ENCODE measurements at regions not wholly inside any gene's neighbourhood (a gene's known extent, or its start where the extent isn't known, plus 50 kb on each side); places are given as distances from the start of the nearest gene placed in this dataset.
"Not testable (repeated sequence)": the region's sequence is repeated elsewhere in the genome, so short reads cannot be mapped to it uniquely, and the experiment has no call there.

- Histone ChIP-seq H3K4me3 (no peak overlapping the region), H3K27ac (no peak overlapping the region)
- no peak for TF ChIP-seq CTCF (IDR thresholded peaks at IDR 0.05)
- DNase-seq (ENCODE audit: low spot score): no peak
These were observed 750.4 kb downstream of the EPHA4 start for GRCh38 chr2:220821683-220822082.

GRCh38 chr2:220823590-220823989 is 748.5 kb downstream of the EPHA4 start:
- H3K27ac ChIP-seq; DNase-seq (ENCODE audit: low spot score); H3K4me3 ChIP-seq: not testable (repeated sequence)

DNA sequence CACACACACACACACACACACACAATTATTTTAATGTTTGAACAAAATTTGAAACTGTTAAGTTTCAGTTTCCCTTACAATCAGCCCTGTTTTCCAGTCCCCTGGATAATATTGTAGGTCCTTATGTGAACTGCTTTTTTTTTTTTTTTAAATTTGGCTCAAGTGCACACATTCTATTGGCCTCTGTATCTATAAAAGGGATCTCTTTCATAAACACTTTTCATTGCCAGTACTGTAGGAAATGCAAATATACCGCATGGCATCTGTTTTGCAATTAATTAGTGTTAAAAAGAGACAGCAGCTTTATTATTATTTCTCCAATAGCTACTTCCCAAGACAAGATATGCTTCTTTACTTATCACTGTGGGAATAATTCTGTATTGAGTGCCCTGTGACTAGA is 738.7 kb downstream of the EPHA4 start:
- H3K27ac ChIP-seq: no peak overlapping the region
- no peak for TF ChIP-seq CTCF (IDR thresholded peaks at IDR 0.05)
- H3K4me3 ChIP-seq: no peak overlapping the region
- no peak for DNase-seq (ENCODE audit: low spot score)

GRCh38 chr2:220835583-220835982 is 736.5 kb downstream of the EPHA4 start:
- no peak for DNase-seq (ENCODE audit: low spot score)
- TF ChIP-seq CTCF (IDR thresholded peaks at IDR 0.05): no peak
- no peak overlapping the region for H3K27ac ChIP-seq

DNA sequence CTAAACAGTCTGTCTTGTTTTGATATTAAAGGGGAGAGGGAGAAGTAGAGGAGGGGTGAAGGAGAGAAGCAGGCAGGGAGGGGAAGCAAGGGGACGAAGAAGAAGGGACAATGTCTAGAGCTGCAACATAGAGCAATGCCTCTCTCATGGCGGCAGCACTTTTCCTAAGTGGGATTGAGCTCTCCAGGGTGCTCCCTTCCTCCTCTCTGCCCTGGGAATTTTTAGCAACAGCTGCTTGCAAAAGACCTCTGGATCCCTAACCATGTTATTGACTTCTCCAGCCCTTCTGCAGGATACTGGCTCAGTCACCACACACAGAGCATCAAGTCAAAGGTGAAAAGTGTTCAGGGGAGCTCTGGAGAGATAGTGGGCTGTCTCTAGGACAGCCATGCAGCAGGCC is 734.9 kb downstream of the EPHA4 start:
- no peak for DNase-seq (ENCODE audit: low spot score)
- H3K4me3 ChIP-seq: no peak overlapping the region

More at GRCh38 chr2:220835583-220835982, 736.5 kb downstream of the EPHA4 start:
- no peak overlapping the region for H3K4me3 ChIP-seq

DNA sequence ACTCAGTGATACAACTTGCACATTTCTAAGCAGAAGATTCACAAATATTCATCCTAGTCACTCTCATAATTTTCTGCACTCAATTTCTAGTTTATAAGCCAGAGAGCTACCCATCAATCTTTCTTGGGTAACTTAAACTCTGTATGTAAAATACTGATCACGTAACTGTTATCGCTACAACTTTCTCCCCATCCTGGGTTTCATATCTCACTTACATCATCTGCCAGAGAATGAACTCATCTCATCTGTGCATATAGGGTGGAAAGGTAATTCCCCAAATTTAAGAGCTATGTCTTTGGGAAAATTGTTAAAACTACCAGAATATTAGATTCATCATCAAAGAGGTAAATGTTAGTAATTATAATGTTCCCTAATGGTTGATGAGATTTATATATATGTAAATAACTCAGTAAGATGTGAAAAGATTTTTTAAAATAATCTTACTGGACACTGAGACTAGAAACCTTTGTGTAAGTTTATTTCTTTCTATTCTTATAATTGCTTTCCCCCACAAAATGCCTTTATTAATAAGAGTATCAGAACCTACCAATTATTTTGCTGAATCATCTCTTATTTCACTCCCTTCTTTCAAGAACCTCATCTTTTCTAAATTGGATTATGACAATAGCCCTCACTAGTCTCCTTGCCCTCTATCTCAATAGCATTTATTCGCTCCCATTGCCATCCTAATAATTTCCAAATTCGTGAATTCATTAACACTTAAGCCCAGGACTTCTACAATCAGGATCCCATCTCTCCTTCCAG is 729.0 kb downstream of the EPHA4 start:
- no peak for DNase-seq (ENCODE audit: low spot score)
- H3K4me3 ChIP-seq: no peak overlapping the region
- no peak overlapping the region for H3K27ac ChIP-seq
- no peak for TF ChIP-seq CTCF (IDR thresholded peaks at IDR 0.05)

More for the DNA sequence above, 734.9 kb downstream of the EPHA4 start:
- no peak overlapping the region for H3K27ac ChIP-seq
- no peak for TF ChIP-seq CTCF (IDR thresholded peaks at IDR 0.05)

- no peak for TF ChIP-seq CTCF (IDR thresholded peaks at IDR 0.05)
- H3K27ac ChIP-seq: no peak overlapping the region
- no peak overlapping the region for H3K4me3 ChIP-seq
- DNase-seq (ENCODE audit: low spot score): no peak
These were observed 726.3 kb downstream of the EPHA4 start for GRCh38 chr2:220845766-220846273.
